Kidney (tissue), 13 donors: ENCODE measurements at regions not wholly inside any gene's neighbourhood (a gene's known extent, or its start where the extent isn't known, plus 50 kb on each side); places are given as distances from the start of the nearest gene placed in this dataset.

Source experiments
- DNase-seq, 5 donors: peaks; one replicate each; pipeline ENCODE4 v3.0.0-alpha.2; 2013 to 2020
- FAIRE-seq: peaks from 2 replicates; lab custom pipeline; 2012; peaks lifted over from hg19 to GRCh38; lab: Jason Lieb, UNC
- H3K27ac ChIP-seq, 2 donors: one replicate each; pipeline ENCODE4 v1.7.0; 2013; ENCODE audit warnings: low read depth in 2 of 2, low read length in 2 of 2, inconsistent platforms in 1 of 2
- H3K27me3 ChIP-seq: one replicate; pipeline ENCODE4 v1.7.1; 2013; ENCODE audit warnings: low read length, inconsistent platforms; ENCODE audit not compliant: control insufficient read depth, insufficient read depth
- H3K36me3 ChIP-seq, 3 donors: one replicate each; pipeline versions ENCODE4 v1.7.0 to v1.7.1; 2013; ENCODE audit warnings: low read length in 3 of 3, control low read depth in 1 of 3, inconsistent platforms in 1 of 3; ENCODE audit not compliant: insufficient read depth in 3 of 3, control insufficient read depth in 2 of 3
- H3K4me1 ChIP-seq, 3 donors: one replicate each; pipeline versions ENCODE4 v1.7.0 to v1.7.1; 2013; ENCODE audit warnings: low read length in 3 of 3, inconsistent platforms in 1 of 3, low read depth in 1 of 3; ENCODE audit not compliant: control insufficient read depth in 2 of 3, insufficient read depth in 2 of 3
- H3K4me3 ChIP-seq, 3 donors: one replicate each; pipeline versions ENCODE4 v1.7.0 to v1.8.1; 2013; ENCODE audit warnings: low read length in 3 of 3, control low read depth in 1 of 3, inconsistent platforms in 1 of 3
- H3K9ac ChIP-seq, 3 donors: one replicate each; pipeline versions ENCODE4 v1.7.0 to v1.7.1; 2013; ENCODE audit warnings: low read length in 3 of 3, control low read depth in 1 of 3, inconsistent platforms in 1 of 3
- H3K9me3 ChIP-seq, 3 donors: one replicate each; pipeline versions ENCODE4 v1.7.0 to v1.7.1; 2013; ENCODE audit warnings: low read length in 3 of 3, control low read depth in 1 of 3, inconsistent platforms in 1 of 3; ENCODE audit not compliant: control insufficient read depth in 2 of 3, insufficient read depth in 1 of 3
- intact Hi-C: fragments of 100-400 bp; cut with DNase I; formaldehyde crosslinking; loops from one replicate; pipeline ENCODE4 v1.11.1; 2022
- TF ChIP-seq, protein P1 (sequence below): IDR thresholded peaks from 3 replicates; pipeline ENCODE4 v1.5.1; 2012; ENCODE audit warnings: mild to moderate bottlenecking, moderate library complexity, borderline replicate concordance; ENCODE audit not compliant: insufficient read depth; ENCODE audit errors: extremely low read depth
- donor health status: control.
- donor health status: control.
- donor health status: control.
- donor health status: control.
- donor health status: control.
- donor health status: DM: yes; HTN: yes; CAD: no.
- donor health status: Normal renal cell carcinoma (clear cell type).

DNA sequence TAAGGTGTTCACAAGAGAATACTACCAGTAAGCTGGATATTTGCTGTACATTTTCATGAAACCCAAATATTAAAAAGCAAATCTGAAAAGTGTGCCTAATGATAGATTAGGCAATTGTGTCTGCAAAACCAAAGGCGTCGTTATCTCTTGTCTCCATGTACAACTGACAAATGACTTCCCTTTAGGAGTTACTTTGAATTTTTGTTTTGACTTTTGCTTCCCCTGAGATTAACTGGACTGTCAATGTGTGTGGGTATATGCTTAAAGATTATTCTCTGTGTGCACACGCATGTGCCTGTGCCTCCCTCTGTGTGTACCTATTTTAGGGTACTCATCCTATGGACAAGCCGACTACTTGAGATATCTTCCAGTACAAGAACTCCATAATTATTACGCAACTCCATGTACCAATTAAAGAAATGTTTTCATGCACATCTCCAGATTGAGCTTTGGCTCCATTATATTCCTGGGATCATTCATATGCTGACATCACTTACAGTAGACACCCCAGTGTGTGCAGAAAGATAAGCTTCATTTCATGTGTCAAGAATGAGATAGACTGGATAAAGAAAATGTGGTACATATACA, 431.2 kb upstream of the ADAMTS9 start:
- TF ChIP-seq, protein P1, sequence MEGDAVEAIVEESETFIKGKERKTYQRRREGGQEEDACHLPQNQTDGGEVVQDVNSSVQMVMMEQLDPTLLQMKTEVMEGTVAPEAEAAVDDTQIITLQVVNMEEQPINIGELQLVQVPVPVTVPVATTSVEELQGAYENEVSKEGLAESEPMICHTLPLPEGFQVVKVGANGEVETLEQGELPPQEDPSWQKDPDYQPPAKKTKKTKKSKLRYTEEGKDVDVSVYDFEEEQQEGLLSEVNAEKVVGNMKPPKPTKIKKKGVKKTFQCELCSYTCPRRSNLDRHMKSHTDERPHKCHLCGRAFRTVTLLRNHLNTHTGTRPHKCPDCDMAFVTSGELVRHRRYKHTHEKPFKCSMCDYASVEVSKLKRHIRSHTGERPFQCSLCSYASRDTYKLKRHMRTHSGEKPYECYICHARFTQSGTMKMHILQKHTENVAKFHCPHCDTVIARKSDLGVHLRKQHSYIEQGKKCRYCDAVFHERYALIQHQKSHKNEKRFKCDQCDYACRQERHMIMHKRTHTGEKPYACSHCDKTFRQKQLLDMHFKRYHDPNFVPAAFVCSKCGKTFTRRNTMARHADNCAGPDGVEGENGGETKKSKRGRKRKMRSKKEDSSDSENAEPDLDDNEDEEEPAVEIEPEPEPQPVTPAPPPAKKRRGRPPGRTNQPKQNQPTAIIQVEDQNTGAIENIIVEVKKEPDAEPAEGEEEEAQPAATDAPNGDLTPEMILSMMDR: no peak
- Histone ChIP-seq H3K9ac (no peak overlapping the region), H3K27ac (no peak overlapping the region), H3K36me3 (no peaks in the 10 kb centered on the region), H3K27me3 (no peaks in the 10 kb centered on the region), H3K4me3 (no peak overlapping the region), H3K9me3 (peaks cover 0 to 3% (median 0%) of the 10 kb centered on the region in 3 donors), H3K4me1 (no peaks in the 10 kb centered on the region)
- DNase-seq: no peak
- FAIRE-seq: no peak
- intact Hi-C loops: no loop called here

DNA sequence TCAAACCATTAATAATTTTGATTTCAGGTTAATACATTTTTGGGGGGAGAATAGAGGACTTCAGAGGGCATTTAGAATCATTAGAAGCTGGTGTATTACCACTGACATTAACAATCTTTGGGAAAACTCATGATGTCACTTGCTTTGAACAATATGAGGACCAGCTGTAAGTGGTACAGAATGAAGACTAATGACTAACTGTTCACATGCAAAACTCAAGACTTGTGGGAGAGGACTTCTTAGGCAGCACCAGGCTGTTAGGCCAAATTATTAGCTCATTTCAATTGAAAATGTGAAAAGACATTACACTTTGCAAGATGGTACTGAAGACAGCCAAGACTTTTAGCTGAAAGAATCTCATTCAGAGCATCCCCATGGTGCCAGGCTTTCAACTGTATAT, 426.2 kb upstream of the ADAMTS9 start:
- Histone ChIP-seq H3K9me3 (no peaks in the 10 kb centered on the region), H3K4me3 (no peak overlapping the region), H3K9ac (no peak overlapping the region), H3K27me3 (no peaks in the 10 kb centered on the region), H3K4me1 (no peaks in the 10 kb centered on the region), H3K36me3 (no peaks in the 10 kb centered on the region), H3K27ac (no peak overlapping the region)
- intact Hi-C loops: no loop called here
- no peak for FAIRE-seq
- no peak for DNase-seq
- TF ChIP-seq, protein P1: no peak

DNA sequence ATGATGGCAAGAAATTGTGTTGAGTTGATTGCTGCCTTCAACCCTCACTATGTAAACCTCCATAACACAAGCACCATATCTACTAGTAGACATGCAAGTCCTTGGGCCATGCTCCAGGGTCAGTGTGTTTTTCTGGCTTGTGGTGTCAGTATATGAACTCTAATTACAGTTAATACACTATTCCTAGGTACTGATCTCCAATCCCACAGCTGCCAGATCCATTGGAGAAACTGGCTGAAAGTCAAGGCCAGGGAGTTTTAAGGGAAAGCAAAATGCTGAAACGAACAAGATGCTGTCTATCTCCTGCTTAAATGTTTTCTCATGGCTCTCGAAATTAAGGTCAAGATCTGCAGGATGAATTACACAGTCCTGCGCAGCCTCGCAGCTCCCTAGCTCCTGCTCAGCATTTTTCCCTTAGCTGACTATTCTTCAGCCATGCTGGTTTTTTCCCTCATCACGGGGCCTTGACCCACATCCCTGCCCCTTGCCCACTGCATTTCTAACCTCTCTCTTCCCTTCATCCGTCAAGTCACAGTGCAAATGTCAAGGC, 425.0 kb upstream of the ADAMTS9 start:
- FAIRE-seq (no peak), DNase-seq (no peak)
- Histone ChIP-seq H3K4me1 (no peaks in the 10 kb centered on the region), H3K27me3 (no peaks in the 10 kb centered on the region), H3K9me3 (no peaks in the 10 kb centered on the region), H3K27ac (no peak overlapping the region), H3K9ac (no peak overlapping the region), H3K36me3 (no peaks in the 10 kb centered on the region), H3K4me3 (no peak overlapping the region)
- intact Hi-C loops: no loop called here
- TF ChIP-seq, protein P1: no peak
